SK-N-SH treated with all-trans-retinoic acid at 6 μM for 48 hours (cell line): ENCODE measurements at regions not wholly inside any gene's neighbourhood (a gene's known extent, or its start where the extent isn't known, plus 50 kb on each side); places are given as distances from the start of the nearest gene placed in this dataset.

Experiments used
- ARNTL ChIP-seq: fragments of 450-650 bp; formaldehyde crosslinking; IDR thresholded peaks from 2 replicates; pipeline ENCODE4 v1.5.0; 2020; ENCODE audit warnings: low read depth, mild to moderate bottlenecking, moderate library complexity, borderline replicate concordance
- ISL1 ChIP-seq: fragments of 250-450 bp; sonication (Bioruptor Pico); IDR thresholded peaks from 2 replicates; pipeline ENCODE4 v2.1.2; 2022; ENCODE audit warnings: mild to moderate bottlenecking, moderate library complexity
- OSR1 ChIP-seq: fragments of 250-450 bp; sonication (Bioruptor Pico); IDR thresholded peaks from 2 replicates; pipeline ENCODE4 v1.8.0; 2022; ENCODE audit warnings: moderate library complexity, mild to moderate bottlenecking, inconsistent platforms
- RARB ChIP-seq: fragments of 250-450 bp; sonication (Bioruptor Pico); IDR thresholded peaks from 2 replicates; pipeline ENCODE4 v1.8.0; 2021; ENCODE audit warnings: mild to moderate bottlenecking, moderate library complexity
- ZFP30 ChIP-seq: fragments of 450-650 bp; formaldehyde crosslinking; IDR thresholded peaks from 2 replicates; pipeline ENCODE4 v1.5.0; 2022; ENCODE audit warnings: mild to moderate bottlenecking, moderate library complexity
- ZNF565 ChIP-seq: fragments of 450-650 bp; formaldehyde crosslinking; conservative IDR thresholded peaks from 2 replicates; pipeline ENCODE4 v1.5.0; 2020; ENCODE audit warnings: low read depth, mild to moderate bottlenecking, moderate library complexity

DNA sequence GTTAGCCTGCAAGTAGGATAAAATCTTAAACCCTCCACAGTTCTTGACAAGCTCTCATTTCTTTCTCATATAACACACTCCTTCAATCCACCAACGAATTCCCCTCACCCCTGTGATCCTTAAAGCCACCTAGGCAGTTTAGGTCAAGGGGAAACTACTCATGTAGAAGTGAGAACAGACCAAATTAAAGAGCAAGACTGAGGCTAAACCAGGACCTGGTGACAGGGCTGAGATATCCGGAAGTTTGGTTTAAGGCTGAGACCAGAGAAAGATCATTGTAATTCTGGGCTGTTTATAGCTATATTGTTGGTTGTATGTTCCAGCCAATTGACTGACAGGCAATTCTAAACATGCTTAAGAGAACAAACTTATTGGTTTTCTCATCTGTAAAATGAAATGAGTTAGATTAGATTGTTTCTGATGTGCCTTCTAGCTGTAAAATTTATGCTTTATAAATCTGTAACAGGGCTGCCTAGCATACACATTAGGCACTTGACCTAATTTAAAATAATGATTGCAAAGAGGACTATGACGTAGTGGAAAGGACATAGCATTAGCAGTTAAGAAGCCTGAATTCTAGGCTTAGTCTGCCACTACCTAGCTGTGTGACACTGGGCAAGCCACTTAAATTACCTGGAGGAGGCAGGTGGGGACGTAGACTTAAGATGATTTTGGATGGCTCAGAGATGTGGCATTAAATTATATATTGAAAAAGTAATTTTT is 53.9 kb upstream of the PTGR2 start:
- TF ChIP-seq ARNTL (CRISPR knock-in tag) (no peak), RARB (CRISPR knock-in tag) (no peak), ZNF565 (no peak), ISL1 (CRISPR knock-in tag) (no peak), OSR1 (CRISPR knock-in tag) (no peak), ZFP30 (CRISPR knock-in tag) (no peak)
